Fibroblast of lung (primary cell): ENCODE measurements at regions not wholly inside any gene's neighbourhood (a gene's known extent, or its start where the extent isn't known, plus 50 kb on each side); places are given as distances from the start of the nearest gene placed in this dataset.

Source experiments
- EZH2 ChIP-seq: IDR thresholded peaks from 2 replicates; pipeline ENCODE4 v1.5.1; 2012; ENCODE audit warnings: low read length, control low read depth, mild to moderate bottlenecking; ENCODE audit errors: missing control alignments
- TF ChIP-seq, protein P1 (sequence below), 2 donors: IDR thresholded peaks in 1 of 2; conservative IDR thresholded peaks in 1 of 2; 1 replicate in 1 of 2; 2 replicates in 1 of 2; pipeline ENCODE4 v1.5.1; 2011 to 2012; ENCODE audit warnings: low read length in 2 of 2, control low read depth in 1 of 2, inconsistent platforms in 1 of 2, low read depth in 1 of 2, mild to moderate bottlenecking in 1 of 2

DNA sequence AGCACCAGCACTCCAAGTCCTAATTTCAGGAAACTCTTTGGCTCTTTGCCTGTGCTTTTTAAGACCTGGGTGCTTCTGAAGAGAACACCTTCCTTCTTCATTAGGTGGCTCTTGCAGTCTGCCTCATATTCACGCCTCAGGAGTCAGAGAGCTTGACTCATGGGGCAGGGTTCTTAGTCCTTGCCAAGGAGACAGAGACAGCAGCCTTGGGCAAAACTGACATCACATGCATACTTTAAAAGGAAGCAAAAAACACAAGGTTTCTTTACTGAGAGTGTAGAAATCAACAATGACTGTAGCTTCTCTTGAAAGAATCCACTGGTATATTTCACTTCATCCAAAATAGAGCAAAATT lies 780.6 kb downstream of the INHBA start:
- TF ChIP-seq, protein P1, sequence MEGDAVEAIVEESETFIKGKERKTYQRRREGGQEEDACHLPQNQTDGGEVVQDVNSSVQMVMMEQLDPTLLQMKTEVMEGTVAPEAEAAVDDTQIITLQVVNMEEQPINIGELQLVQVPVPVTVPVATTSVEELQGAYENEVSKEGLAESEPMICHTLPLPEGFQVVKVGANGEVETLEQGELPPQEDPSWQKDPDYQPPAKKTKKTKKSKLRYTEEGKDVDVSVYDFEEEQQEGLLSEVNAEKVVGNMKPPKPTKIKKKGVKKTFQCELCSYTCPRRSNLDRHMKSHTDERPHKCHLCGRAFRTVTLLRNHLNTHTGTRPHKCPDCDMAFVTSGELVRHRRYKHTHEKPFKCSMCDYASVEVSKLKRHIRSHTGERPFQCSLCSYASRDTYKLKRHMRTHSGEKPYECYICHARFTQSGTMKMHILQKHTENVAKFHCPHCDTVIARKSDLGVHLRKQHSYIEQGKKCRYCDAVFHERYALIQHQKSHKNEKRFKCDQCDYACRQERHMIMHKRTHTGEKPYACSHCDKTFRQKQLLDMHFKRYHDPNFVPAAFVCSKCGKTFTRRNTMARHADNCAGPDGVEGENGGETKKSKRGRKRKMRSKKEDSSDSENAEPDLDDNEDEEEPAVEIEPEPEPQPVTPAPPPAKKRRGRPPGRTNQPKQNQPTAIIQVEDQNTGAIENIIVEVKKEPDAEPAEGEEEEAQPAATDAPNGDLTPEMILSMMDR (conservative IDR thresholded peaks at IDR 0.05 in 1 of 2, IDR thresholded peaks at IDR 0.05 in 1 of 2; ENCODE audit: low read depth in 1 of 2, low read length in 2 of 2) = no peak
- TF ChIP-seq EZH2 = no peak
